GM13977 (cell line): ENCODE measurements at regions not wholly inside any gene's neighbourhood (a gene's known extent, or its start where the extent isn't known, plus 50 kb on each side); places are given as distances from the start of the nearest gene placed in this dataset.

Experiments
- DNase-seq: peaks from one replicate; pipeline ENCODE4 v3.0.0; 2012; ENCODE audit warnings: low spot score
- in situ Hi-C: fragments of 300-500 bp; cut with MboI; formaldehyde crosslinking; loops from one replicate; pipeline ENCODE4 v1.12.0; 2022; ENCODE audit warnings: low sequenced_read_pairs, low pct_unique_long_range_greater_than_20kb, mixed read lengths, inconsistent platforms; ENCODE audit not compliant: unreplicated experiment
- TF ChIP-seq, protein P1 (sequence below): IDR thresholded peaks from 2 replicates; pipeline ENCODE4 v1.5.1; 2012; ENCODE audit warnings: mild to moderate bottlenecking, control low read depth; ENCODE audit not compliant: insufficient read depth; ENCODE audit errors: extremely low read depth, missing control alignments

DNA sequence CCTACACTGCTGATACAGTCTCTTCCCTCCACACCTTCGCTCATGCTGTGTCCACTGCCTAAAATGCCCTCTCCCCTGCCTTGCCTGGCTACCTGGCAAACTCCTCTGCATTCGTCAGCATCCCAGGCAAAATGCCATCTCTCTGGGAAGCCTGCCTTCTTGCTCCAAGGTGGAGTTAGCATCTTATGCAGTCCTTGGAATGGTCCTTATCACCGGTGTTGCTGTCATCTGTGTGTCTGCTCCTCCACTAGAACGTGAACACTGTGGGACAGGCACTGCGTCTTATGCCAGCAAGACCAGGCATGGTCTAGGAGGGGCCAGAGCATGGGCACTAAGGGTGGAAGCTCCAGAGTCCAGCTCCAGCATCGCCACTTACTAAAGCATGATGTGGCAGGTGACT lies 211.8 kb downstream of the MATN1 start:
- no peak for DNase-seq
- in situ Hi-C loops, result no loop called here
- TF ChIP-seq, protein P1, sequence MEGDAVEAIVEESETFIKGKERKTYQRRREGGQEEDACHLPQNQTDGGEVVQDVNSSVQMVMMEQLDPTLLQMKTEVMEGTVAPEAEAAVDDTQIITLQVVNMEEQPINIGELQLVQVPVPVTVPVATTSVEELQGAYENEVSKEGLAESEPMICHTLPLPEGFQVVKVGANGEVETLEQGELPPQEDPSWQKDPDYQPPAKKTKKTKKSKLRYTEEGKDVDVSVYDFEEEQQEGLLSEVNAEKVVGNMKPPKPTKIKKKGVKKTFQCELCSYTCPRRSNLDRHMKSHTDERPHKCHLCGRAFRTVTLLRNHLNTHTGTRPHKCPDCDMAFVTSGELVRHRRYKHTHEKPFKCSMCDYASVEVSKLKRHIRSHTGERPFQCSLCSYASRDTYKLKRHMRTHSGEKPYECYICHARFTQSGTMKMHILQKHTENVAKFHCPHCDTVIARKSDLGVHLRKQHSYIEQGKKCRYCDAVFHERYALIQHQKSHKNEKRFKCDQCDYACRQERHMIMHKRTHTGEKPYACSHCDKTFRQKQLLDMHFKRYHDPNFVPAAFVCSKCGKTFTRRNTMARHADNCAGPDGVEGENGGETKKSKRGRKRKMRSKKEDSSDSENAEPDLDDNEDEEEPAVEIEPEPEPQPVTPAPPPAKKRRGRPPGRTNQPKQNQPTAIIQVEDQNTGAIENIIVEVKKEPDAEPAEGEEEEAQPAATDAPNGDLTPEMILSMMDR, result no peak

GRCh38 chr1:30511106-30511505 lies 212.3 kb downstream of the MATN1 start:
- TF ChIP-seq, protein P1, result no peak
- in situ Hi-C loops, result no loop called here
- DNase-seq, result no peak

DNA sequence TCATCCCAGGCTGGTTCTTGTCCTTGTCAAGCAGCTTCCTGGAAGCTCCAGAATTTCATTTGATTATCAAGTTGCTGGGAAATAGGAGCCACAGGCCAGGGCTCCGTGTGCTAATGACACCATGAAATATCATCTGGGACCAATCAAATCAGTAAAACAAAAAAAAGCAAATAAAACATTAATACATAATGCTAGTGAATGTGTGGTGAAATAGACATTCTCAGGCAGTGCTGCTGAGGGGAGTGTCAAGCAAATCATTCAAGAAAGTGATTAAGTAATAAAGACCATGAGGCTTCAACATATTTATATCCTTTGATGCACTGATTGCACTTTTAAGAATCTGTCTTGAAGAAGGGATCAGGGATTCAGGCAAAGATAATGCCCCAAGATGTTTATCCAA lies 213.7 kb downstream of the MATN1 start:
- TF ChIP-seq, protein P1, result no peak
- in situ Hi-C loops, result no loop called here
- DNase-seq, result no peak

DNA sequence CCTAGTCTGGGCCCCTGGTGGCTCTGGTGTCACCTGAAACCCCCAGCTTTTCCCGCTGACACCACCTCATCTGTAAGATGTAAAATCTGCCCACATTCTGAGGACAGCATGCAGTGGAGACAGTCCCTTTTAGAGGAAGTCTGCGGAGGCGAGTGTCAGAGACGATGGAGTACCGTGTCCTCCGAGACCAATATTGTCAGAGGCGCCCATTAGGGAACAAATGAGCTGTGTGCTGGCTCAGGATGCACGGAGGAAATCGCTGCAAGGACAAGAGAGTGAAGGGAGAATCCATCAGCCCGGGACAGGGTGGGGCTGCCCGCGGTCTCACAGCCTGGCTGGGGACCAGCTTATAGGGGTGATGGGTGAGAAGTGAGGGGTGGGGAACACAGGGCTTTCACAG lies 214.8 kb downstream of the MATN1 start:
- in situ Hi-C loops, result no loop called here
- TF ChIP-seq, protein P1, result no peak
- DNase-seq, result no peak

DNA sequence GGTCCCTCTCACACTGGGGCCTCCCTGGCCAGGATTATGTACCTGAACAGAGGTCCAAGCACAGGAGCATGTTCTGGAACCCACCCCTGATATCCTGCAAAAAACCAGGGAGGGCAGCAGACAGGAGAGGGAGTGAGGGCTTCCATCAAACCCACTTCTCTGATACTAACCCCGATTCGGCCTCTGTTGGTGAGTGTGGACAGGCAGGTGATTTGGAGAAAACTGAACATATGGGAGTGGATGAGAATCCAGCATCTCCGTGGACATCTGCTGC lies 215.3 kb downstream of the MATN1 start:
- in situ Hi-C loops, result no loop called here

DNA sequence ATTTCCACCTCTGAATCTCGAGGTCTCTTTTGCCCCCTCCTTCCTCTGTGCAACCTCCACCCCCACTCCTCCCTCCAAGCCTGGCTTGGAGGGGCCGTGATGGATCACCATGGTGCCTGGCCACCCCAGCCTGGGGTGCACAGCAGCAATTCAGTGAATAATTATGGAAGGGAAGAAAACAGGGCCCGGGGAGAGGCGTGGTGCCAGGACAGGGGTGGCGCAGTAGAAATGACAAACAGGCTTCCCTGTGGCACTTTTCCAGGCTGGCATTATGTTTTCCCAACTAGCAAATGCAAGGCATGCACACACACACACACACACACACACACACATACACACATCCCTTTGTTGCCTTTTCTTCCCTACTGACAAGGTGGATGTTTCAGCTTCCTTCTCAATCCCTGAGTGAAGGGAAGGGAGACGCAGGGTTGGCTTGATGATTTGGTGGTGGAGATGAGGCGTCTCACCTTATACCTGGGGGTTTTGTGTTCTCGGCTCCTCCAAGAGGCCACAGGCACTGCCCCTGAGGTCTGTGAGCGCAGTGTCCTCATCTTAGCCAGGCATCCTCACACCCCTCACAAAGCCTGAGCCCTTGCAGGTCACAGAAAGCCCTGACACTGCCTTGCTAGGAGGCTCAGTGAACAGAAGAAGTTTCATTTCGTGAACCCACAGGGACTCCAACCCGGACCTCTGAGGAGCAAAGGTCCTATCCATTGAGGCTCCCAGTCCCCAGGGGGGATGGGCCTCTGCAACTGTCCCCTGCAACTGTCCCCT lies 215.8 kb downstream of the MATN1 start:
- TF ChIP-seq, protein P1, result no peak
- in situ Hi-C loops, result no loop called here
- no peak for DNase-seq

More for the DNA sequence above, 215.3 kb downstream of the MATN1 start:
- TF ChIP-seq, protein P1, result no peak
- no peak for DNase-seq

DNA sequence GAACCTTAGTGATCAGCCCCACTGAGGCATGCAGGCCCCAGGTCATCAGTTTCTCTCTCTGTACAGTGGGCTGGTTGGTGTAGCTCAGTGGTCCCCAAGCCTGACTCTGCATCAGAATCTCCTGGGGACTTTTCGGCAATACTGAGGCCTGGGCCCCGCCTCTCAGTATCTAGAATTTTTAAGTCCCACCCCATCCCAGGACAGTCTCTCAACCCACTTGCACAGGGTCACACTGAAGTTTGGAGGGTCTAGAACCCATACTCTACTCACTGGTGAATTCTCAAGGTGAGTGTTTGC lies 216.4 kb downstream of the MATN1 start:
- TF ChIP-seq, protein P1, result no peak
- in situ Hi-C loops, result no loop called here
- no peak for DNase-seq
